Trophoblast cell (in vitro differentiated cells and primary cell): ENCODE measurements at regions not wholly inside any gene's neighbourhood (a gene's known extent, or its start where the extent isn't known, plus 50 kb on each side); places are given as distances from the start of the nearest gene placed in this dataset.

Experiments
- DNase-seq, 2 donors: peaks; one replicate each; pipeline ENCODE4 v3.0.0-alpha.2; 2016
- H2AFZ ChIP-seq: 2 replicates; pipeline ENCODE4 v1.6.1; 2013; ENCODE audit warnings: low read length, moderate library complexity, mild to moderate bottlenecking; ENCODE audit not compliant: insufficient read depth, poor library complexity
- H2AK5ac ChIP-seq: 2 replicates; pipeline ENCODE4 v1.6.1; 2013; ENCODE audit warnings: mild to moderate bottlenecking, low read length
- H2BK120ac ChIP-seq: 2 replicates; pipeline ENCODE4 v1.6.1; 2013; ENCODE audit warnings: low read length, mild to moderate bottlenecking, moderate library complexity; ENCODE audit not compliant: insufficient read depth, poor library complexity
- H2BK12ac ChIP-seq: 2 replicates; pipeline ENCODE4 v1.6.1; 2013; ENCODE audit warnings: mild to moderate bottlenecking, low read length, moderate library complexity
- H2BK5ac ChIP-seq: 2 replicates; pipeline ENCODE4 v1.6.1; 2013; ENCODE audit warnings: low read length, low read depth, moderate library complexity, mild to moderate bottlenecking; ENCODE audit not compliant: poor library complexity
- H3K14ac ChIP-seq: 2 replicates; pipeline ENCODE4 v1.6.1; 2013; ENCODE audit warnings: mild to moderate bottlenecking, low read length
- H3K18ac ChIP-seq: 2 replicates; pipeline ENCODE4 v1.6.1; 2013; ENCODE audit warnings: mild to moderate bottlenecking, low read length
- H3K23ac ChIP-seq: 2 replicates; pipeline ENCODE4 v1.6.1; 2013; ENCODE audit warnings: low read length
- H3K27ac ChIP-seq: 2 replicates; pipeline ENCODE4 v1.5.1; 2013; ENCODE audit warnings: low read depth, mild to moderate bottlenecking, inconsistent platforms, low read length, moderate library complexity
- H3K27me3 ChIP-seq: 2 replicates; pipeline ENCODE4 v1.6.1; 2013; ENCODE audit warnings: inconsistent platforms, mild to moderate bottlenecking, low read length, moderate library complexity; ENCODE audit not compliant: insufficient read depth
- H3K36me3 ChIP-seq, 2 experiments: 1 replicate in 1 of 2; 2 replicates in 1 of 2; pipeline ENCODE4 v1.6.1; 2013; ENCODE audit warnings: low read length in 2 of 2, mild to moderate bottlenecking in 2 of 2, moderate library complexity in 1 of 2; ENCODE audit not compliant: insufficient read depth in 2 of 2, control insufficient read depth in 1 of 2
- H3K4ac ChIP-seq: 2 replicates; pipeline ENCODE4 v1.6.1; 2013; ENCODE audit warnings: low read depth, mild to moderate bottlenecking, low read length, moderate library complexity
- H3K4me1 ChIP-seq, 2 experiments: 1 replicate in 1 of 2; 2 replicates in 1 of 2; pipeline ENCODE4 v1.6.1; 2013; ENCODE audit warnings: low read length in 2 of 2, mild to moderate bottlenecking in 2 of 2, moderate library complexity in 1 of 2; ENCODE audit not compliant: insufficient read depth in 2 of 2, control insufficient read depth in 1 of 2
- H3K4me2 ChIP-seq: 2 replicates; pipeline ENCODE4 v1.6.1; 2013; ENCODE audit warnings: inconsistent platforms, mild to moderate bottlenecking, low read length, moderate library complexity
- H3K4me3 ChIP-seq: 2 replicates; pipeline ENCODE4 v1.5.1; 2013; ENCODE audit warnings: mild to moderate bottlenecking, low read depth, low read length, inconsistent platforms
- H3K79me1 ChIP-seq: one replicate; pipeline ENCODE4 v1.6.1; 2013; ENCODE audit warnings: low read length
- H3K79me2 ChIP-seq: 2 replicates; pipeline ENCODE4 v1.6.1; 2013; ENCODE audit warnings: low read length, mild to moderate bottlenecking; ENCODE audit not compliant: control insufficient read depth, insufficient read depth, poor library complexity
- H3K9ac ChIP-seq: 2 replicates; pipeline ENCODE4 v1.6.1; 2013; ENCODE audit warnings: mild to moderate bottlenecking, low read length
- H3K9me3 ChIP-seq: 2 replicates; pipeline ENCODE4 v1.6.1; 2013; ENCODE audit warnings: low read depth, mild to moderate bottlenecking, control low read depth, inconsistent platforms, low read length; ENCODE audit not compliant: insufficient read depth
- H4K12ac ChIP-seq: 2 replicates; pipeline ENCODE4 v1.6.1; 2013; ENCODE audit warnings: low read depth, mild to moderate bottlenecking, low read length, moderate library complexity
- H4K8ac ChIP-seq: 2 replicates; pipeline ENCODE4 v1.6.1; 2013; ENCODE audit warnings: low read depth, mild to moderate bottlenecking, low read length, moderate library complexity
- H4K91ac ChIP-seq: one replicate; pipeline ENCODE4 v1.6.1; 2013; ENCODE audit warnings: low read depth, mild to moderate bottlenecking, low read length, moderate library complexity
- WGBS: extraction: QIAGEN DNeasy Blood & Tissue Kit; methylation state at CpG from one replicate; pipeline ENCODE4 v1.1.7; 2013; ENCODE audit warnings: missing lambda C conversion rate; ENCODE audit not compliant: insufficient read length, insufficient coverage; ENCODE audit errors: extremely low coverage; 5-methylcytosine and 5-hydroxymethylcytosine counted together

- Histone ChIP-seq H3K4me2 (no peak overlapping the region), H2BK5ac (no peak overlapping the region), H3K79me1 (no peaks in the 10 kb centered on the region), H3K18ac (no peak overlapping the region), H3K4me1 (peaks cover 0 to 4% of the 10 kb centered on the region in 2 experiments), H4K91ac (no peak overlapping the region), H3K27ac (no peak overlapping the region), H3K4ac (no peak overlapping the region), H3K9me3 (peaks cover 2% of the 10 kb centered on the region), H3K23ac (no peak overlapping the region), H2BK120ac (no peak overlapping the region), H3K36me3 (no peaks in the 10 kb centered on the region), H2AK5ac (no peak overlapping the region), H2BK12ac (no peak overlapping the region), H4K12ac (no peak overlapping the region), H4K8ac (no peak overlapping the region), H2AFZ (no peak overlapping the region), H3K27me3 (no peaks in the 10 kb centered on the region), H3K79me2 (no peaks in the 10 kb centered on the region), H3K9ac (no peak overlapping the region), H3K4me3 (no peak overlapping the region), H3K14ac (no peak overlapping the region)
- WGBS: no CpG with 5 or more reads among the region's 4 CpGs
- DNase-seq: no peak
Observed at GRCh38 chr15:31433091-31433490, 106.5 kb downstream of the KLF13 start.

DNA sequence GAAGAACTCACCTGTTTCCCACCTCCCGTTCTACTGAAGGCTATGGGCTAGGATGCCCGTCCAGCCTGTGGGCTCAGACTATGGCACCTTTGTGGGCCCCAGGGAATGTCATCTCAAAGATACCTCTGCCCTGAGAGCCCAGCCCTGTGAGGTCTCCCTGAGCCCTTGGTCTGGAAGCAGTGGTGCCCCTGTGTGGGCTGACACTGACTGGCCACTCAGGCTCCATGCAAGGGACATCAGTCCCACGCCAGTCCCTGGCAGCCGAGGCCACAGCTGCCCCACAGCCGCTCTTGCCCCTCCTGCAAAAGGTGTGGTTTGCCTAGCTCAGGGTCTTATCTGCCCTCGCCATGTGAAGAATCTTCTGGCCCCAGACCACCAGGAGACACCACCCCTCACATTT is 106.9 kb downstream of the KLF13 start:
- peaks cover 2% of the 10 kb centered on the region for H3K9me3 ChIP-seq
- H4K12ac ChIP-seq: no peak overlapping the region
- H3K23ac ChIP-seq: no peak overlapping the region
- H3K18ac ChIP-seq: no peak overlapping the region
- peaks cover 0 to 4% of the 10 kb centered on the region in 2 experiments for H3K4me1 ChIP-seq
- H3K27ac ChIP-seq: no peak overlapping the region
- H3K14ac ChIP-seq: no peak overlapping the region
- no peak overlapping the region for H2BK12ac ChIP-seq
- no peaks in the 10 kb centered on the region for H3K79me1 ChIP-seq
- no peak overlapping the region for H3K4me2 ChIP-seq
- H3K9ac ChIP-seq: no peak overlapping the region
- no CpG with 5 or more reads among the region's 6 CpGs for WGBS
- H3K36me3 ChIP-seq: no peaks in the 10 kb centered on the region
- no peak overlapping the region for H4K8ac ChIP-seq
- no peak overlapping the region for H3K4me3 ChIP-seq
- H3K27me3 ChIP-seq: no peaks in the 10 kb centered on the region
- H3K79me2 ChIP-seq: no peaks in the 10 kb centered on the region
- DNase-seq: no peak
- no peak overlapping the region for H3K4ac ChIP-seq
- no peak overlapping the region for H2AK5ac ChIP-seq
- H4K91ac ChIP-seq: no peak overlapping the region
- H2BK120ac ChIP-seq: no peak overlapping the region
- no peak overlapping the region for H2AFZ ChIP-seq
- H2BK5ac ChIP-seq: no peak overlapping the region

GRCh38 chr15:31434275-31434587 is 107.6 kb downstream of the KLF13 start:
- Histone ChIP-seq H3K27ac (no peak overlapping the region), H4K91ac (no peak overlapping the region), H3K79me2 (no peaks in the 10 kb centered on the region), H2BK12ac (no peak overlapping the region), H4K8ac (no peak overlapping the region), H3K9me3 (peaks cover 2% of the 10 kb centered on the region), H2BK120ac (no peak overlapping the region), H3K4ac (no peak overlapping the region), H3K14ac (no peak overlapping the region), H4K12ac (no peak overlapping the region), H3K79me1 (no peaks in the 10 kb centered on the region), H3K4me3 (no peak overlapping the region), H2AK5ac (no peak overlapping the region), H2AFZ (no peak overlapping the region), H3K36me3 (no peaks in the 10 kb centered on the region), H3K4me1 (peaks cover 0 to 4% of the 10 kb centered on the region in 2 experiments), H3K27me3 (no peaks in the 10 kb centered on the region), H3K4me2 (no peak overlapping the region), H3K9ac (no peak overlapping the region), H3K18ac (no peak overlapping the region), H3K23ac (no peak overlapping the region), H2BK5ac (no peak overlapping the region)
- DNase-seq: no peak
- WGBS: no CpG with 5 or more reads among the region's 3 CpGs

GRCh38 chr15:31434588-31435260 is 108.1 kb downstream of the KLF13 start:
- Histone ChIP-seq H3K4me2 (no peak overlapping the region), H3K27me3 (no peaks in the 10 kb centered on the region), H2BK12ac (no peak overlapping the region), H3K4me1 (peaks cover 0 to 6% of the 10 kb centered on the region in 2 experiments), H3K9ac (no peak overlapping the region), H2BK5ac (no peak overlapping the region), H3K79me2 (no peaks in the 10 kb centered on the region), H3K23ac (no peak overlapping the region), H2BK120ac (no peak overlapping the region), H3K27ac (no peak overlapping the region), H3K79me1 (no peaks in the 10 kb centered on the region), H4K12ac (no peak overlapping the region), H4K8ac (no peak overlapping the region), H3K9me3 (peaks cover 2% of the 10 kb centered on the region), H2AK5ac (no peak overlapping the region), H2AFZ (no peak overlapping the region), H3K18ac (no peak overlapping the region), H3K14ac (no peak overlapping the region), H3K36me3 (no peaks in the 10 kb centered on the region), H3K4ac (no peak overlapping the region), H3K4me3 (no peak overlapping the region), H4K91ac (peak overlapping the region; percentile 2)
- peak; percentile 32 to 34 for DNase-seq
- no CpG with 5 or more reads among the region's 21 CpGs for WGBS
